NT2/D1 (cell line): ENCODE measurements at regions not wholly inside any gene's neighbourhood (a gene's known extent, or its start where the extent isn't known, plus 50 kb on each side); places are given as distances from the start of the nearest gene placed in this dataset.

ENCODE experiments used
- SUZ12 ChIP-seq: IDR thresholded peaks from 2 replicates; pipeline ENCODE4 v1.6.1; 2011; ENCODE audit not compliant: insufficient read length, insufficient read depth; ENCODE audit errors: extremely low read depth
- YY1 ChIP-seq: IDR thresholded peaks from 2 replicates; pipeline ENCODE4 v1.6.1; 2011; ENCODE audit not compliant: insufficient read length, insufficient read depth
- ZNF274 ChIP-seq: IDR thresholded peaks from 2 replicates; pipeline ENCODE4 v1.6.1; 2011; ENCODE audit warnings: mild to moderate bottlenecking, low read depth, low read length

DNA sequence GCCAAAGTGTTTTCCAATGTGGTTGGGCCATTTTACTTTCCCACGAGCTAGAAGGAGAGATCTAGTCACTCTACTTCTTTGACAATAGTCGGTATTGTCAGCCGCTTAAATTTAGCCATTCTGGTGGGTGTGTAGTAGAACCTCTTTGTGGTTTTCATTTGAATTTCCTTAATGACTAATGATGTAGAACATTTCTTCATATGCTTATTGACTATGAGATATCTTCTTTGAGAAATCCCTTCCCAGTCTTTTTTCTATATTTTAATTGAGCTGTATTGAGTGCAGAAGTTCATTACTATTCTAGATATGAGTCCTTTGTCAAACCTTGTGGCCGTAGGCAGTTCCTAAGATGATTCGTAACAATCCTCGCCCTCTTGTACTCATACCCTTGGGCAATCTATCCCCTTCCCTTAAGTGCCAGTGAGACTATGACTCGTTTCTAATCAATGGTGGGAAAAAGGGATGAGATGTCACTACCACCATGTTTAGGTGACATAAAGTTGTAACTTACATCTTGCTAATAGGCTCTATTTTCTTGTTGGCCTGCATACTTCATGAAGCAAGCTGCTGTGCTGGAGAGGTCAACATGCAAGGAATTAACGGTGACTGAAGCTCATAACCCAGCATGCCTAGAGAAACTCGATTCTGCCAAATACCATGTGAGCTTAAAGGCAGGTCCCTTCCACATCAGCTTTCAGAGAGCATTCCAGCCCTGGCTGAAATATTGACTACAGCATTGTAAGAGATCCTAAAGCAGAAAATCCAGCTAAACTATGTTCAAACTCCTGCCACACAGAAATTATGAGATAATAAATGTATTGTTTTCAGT, 817.9 kb upstream of the SOX9 start:
- TF ChIP-seq ZNF274: no peak
- no peak for TF ChIP-seq SUZ12
- TF ChIP-seq YY1: no peak
